ENCODE measurements at regions not wholly inside any gene's neighbourhood (a gene's known extent, or its start where the extent isn't known, plus 50 kb on each side); places are given as distances from the start of the nearest gene placed in this dataset.

DNA sequence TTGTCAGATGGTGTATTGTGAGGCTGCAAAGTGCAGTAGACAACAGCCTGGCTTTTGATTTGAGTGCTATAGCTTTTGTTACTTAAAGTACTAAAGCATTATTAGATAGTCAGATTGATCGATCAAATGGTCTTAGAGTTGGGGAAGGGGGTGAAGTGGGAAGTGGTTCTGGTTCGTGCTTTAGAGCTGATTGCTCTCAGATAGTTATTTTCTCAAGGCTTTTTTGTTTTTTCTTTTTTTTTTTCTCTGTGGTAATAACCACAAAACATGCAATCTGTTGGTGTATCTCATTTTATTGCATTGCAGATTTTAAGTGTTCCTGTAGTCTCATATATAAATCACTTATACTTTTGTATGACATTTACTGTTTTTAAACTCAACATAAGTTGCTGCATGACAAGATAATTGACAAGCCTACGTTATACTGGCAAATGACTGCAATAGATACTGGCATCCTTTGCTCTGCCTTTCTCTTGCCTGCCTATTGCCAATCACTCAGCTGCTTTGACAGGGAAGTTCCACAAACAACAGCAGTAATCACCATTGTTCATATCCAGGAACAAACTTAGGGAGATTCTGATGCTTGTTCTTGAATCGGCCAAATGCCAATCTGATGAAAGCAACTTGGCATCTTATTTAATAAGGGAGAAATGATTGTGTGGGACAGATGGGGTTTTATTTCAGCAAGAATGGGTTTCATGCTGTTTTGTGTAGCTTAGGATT, 125.0 kb upstream of the B3GALT2 start:
- WGBS = 46% methylated on average over 4 of the region's 4 CpGs
- DNase-seq (ENCODE audit: low spot score in 2 of 2) = no peak
- TF ChIP-seq POLR2A (IDR thresholded peaks at IDR 0.05) (no peak), EP300 (IDR thresholded peaks at IDR 0.05) (no peak), POLR2AphosphoS5 (IDR thresholded peaks at IDR 0.05) (no peak)
- TF ChIP-seq, protein P1, sequence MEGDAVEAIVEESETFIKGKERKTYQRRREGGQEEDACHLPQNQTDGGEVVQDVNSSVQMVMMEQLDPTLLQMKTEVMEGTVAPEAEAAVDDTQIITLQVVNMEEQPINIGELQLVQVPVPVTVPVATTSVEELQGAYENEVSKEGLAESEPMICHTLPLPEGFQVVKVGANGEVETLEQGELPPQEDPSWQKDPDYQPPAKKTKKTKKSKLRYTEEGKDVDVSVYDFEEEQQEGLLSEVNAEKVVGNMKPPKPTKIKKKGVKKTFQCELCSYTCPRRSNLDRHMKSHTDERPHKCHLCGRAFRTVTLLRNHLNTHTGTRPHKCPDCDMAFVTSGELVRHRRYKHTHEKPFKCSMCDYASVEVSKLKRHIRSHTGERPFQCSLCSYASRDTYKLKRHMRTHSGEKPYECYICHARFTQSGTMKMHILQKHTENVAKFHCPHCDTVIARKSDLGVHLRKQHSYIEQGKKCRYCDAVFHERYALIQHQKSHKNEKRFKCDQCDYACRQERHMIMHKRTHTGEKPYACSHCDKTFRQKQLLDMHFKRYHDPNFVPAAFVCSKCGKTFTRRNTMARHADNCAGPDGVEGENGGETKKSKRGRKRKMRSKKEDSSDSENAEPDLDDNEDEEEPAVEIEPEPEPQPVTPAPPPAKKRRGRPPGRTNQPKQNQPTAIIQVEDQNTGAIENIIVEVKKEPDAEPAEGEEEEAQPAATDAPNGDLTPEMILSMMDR (IDR thresholded peaks at IDR 0.05) = no peak
- no peaks in the 10 kb centered on the region for H3K4me1 ChIP-seq
- no peaks in the 10 kb centered on the region for H3K36me3 ChIP-seq
- no peak overlapping the region for H3K27ac ChIP-seq
- no peaks in the 10 kb centered on the region for H3K9me3 ChIP-seq
- no peak overlapping the region for H3K4me3 ChIP-seq
- no peaks in the 10 kb centered on the region for H3K27me3 ChIP-seq

DNA sequence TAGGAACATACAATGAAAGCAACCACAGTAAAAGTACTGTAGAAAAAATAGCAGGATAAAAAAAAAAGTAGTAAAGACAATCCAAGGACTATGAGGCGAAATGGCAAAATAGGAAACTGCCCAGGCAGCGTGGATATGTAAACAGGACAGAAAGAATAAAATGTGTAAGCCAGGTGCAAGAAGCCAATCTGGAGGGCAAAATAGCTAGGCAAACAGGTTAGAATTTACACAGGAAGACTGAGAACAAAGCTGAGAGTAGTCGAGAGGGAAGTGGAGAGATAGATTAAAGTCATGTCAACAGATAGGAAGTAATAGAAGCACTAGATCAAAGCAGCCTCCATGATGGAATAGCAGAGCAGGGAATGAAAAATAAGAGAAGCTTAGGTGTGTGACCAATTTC, 124.2 kb upstream of the B3GALT2 start:
- Histone ChIP-seq H3K4me1 (no peaks in the 10 kb centered on the region), H3K9me3 (no peaks in the 10 kb centered on the region), H3K27me3 (no peaks in the 10 kb centered on the region), H3K27ac (no peak overlapping the region), H3K4me3 (no peak overlapping the region), H3K36me3 (no peaks in the 10 kb centered on the region)
- 64% methylated on average over 3 of the region's 3 CpGs for WGBS
- TF ChIP-seq EP300 (IDR thresholded peaks at IDR 0.05) (no peak), POLR2A (IDR thresholded peaks at IDR 0.05) (no peak), POLR2AphosphoS5 (IDR thresholded peaks at IDR 0.05) (no peak)
- TF ChIP-seq, protein P1 (IDR thresholded peaks at IDR 0.05) = no peak
- no peak for DNase-seq (ENCODE audit: low spot score in 2 of 2)

DNA sequence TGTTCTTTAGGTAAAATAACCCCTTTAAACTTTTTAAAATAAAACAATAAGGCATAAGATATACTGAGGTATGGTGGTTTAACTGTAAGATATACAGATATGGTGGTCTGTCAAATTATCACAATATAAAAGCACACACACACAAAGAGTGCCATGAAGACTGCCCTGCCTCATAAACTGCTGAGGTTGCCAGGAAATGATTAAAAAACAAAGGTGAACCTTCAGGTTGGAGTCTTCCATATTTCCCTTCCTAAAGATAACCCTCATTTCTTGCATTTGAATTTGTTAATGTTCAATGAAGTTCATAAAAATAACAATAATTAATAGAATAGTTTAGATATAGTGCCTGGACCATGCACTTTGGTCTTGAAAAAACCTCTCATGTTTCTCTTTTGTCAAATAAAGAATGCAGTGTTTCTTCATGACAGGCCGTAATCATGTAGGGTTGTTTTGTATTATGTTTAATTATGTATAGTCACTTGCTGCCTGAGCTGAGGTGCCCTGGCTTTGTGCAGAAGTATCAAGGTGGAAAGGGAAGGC, 123.6 kb upstream of the B3GALT2 start:
- H3K9me3 ChIP-seq = no peaks in the 10 kb centered on the region
- no peak for TF ChIP-seq POLR2AphosphoS5 (IDR thresholded peaks at IDR 0.05)
- no peak for TF ChIP-seq POLR2A (IDR thresholded peaks at IDR 0.05)
- no peak for TF ChIP-seq EP300 (IDR thresholded peaks at IDR 0.05)
- TF ChIP-seq, protein P1 (IDR thresholded peaks at IDR 0.05) = no peak
- H3K36me3 ChIP-seq = no peaks in the 10 kb centered on the region
- no peak for DNase-seq (ENCODE audit: low spot score in 2 of 2)
- no peaks in the 10 kb centered on the region for H3K4me1 ChIP-seq
- WGBS = 98% methylated on average over 1 of the region's 1 CpG
- no peak overlapping the region for H3K4me3 ChIP-seq
- no peak overlapping the region for H3K27ac ChIP-seq
- H3K27me3 ChIP-seq = no peaks in the 10 kb centered on the region

DNA sequence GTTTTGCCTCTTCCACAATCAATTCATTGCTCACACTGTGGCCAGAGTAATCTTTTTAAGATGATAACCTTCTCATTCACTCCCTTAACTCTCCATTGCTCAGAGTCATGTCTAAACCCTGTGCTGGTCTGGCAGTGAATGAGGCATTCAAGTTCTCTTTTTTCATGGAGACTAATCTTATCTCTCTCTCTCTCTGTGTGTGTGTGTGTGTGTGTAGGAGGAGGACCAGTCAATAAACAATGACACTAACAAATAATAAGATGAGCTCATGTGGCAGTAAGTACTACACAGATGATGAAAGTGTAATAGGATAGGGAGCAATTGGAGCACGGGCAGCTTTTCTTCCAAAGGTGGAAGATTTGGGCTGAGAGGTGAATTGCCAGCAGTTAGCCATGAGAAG, 122.0 kb upstream of the B3GALT2 start:
- H3K4me3 ChIP-seq = no peak overlapping the region
- DNase-seq (ENCODE audit: low spot score in 2 of 2) = no peak
- H3K9me3 ChIP-seq = no peaks in the 10 kb centered on the region
- TF ChIP-seq POLR2AphosphoS5 (IDR thresholded peaks at IDR 0.05) (no peak), POLR2A (IDR thresholded peaks at IDR 0.05) (no peak), EP300 (IDR thresholded peaks at IDR 0.05) (no peak)
- TF ChIP-seq, protein P1 (IDR thresholded peaks at IDR 0.05) = no peak
- no peaks in the 10 kb centered on the region for H3K4me1 ChIP-seq
- no peaks in the 10 kb centered on the region for H3K36me3 ChIP-seq
- H3K27ac ChIP-seq = no peak overlapping the region
- H3K27me3 ChIP-seq = no peaks in the 10 kb centered on the region
- 84% methylated on average over 1 of the region's 1 CpG for WGBS

DNA sequence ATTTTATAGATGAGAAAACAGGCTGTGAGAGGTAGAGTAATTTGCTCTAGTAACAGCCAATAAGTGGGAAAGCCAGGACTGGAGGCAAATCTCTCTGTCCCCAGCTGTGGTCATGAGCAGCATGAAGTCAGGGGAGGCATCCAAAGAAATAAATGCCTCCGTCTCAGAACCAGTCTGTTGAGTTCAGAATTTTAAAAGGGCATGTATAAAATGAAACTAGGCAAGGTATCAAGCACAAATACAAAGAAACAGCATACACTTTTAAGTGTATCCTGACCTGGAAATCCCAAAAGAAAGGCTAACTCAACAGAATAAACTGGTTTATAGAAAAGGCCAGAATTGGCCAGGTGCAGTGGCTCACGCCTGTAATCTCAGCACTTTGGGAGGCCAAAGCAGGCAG, 120.0 kb upstream of the B3GALT2 start:
- Histone ChIP-seq H3K27ac (no peak overlapping the region), H3K4me3 (no peak overlapping the region), H3K9me3 (no peaks in the 10 kb centered on the region), H3K27me3 (no peaks in the 10 kb centered on the region), H3K4me1 (no peaks in the 10 kb centered on the region), H3K36me3 (no peaks in the 10 kb centered on the region)
- DNase-seq (ENCODE audit: low spot score in 2 of 2) = no peak
- WGBS = 82% methylated on average over 2 of the region's 2 CpGs
- TF ChIP-seq POLR2AphosphoS5 (IDR thresholded peaks at IDR 0.05) (no peak), EP300 (IDR thresholded peaks at IDR 0.05) (no peak), POLR2A (IDR thresholded peaks at IDR 0.05) (no peak)
- TF ChIP-seq, protein P1 (IDR thresholded peaks at IDR 0.05) = no peak
